ENCODE measurements at regions not wholly inside any gene's neighbourhood (a gene's known extent, or its start where the extent isn't known, plus 50 kb on each side); places are given as distances from the start of the nearest gene placed in this dataset.

DNA sequence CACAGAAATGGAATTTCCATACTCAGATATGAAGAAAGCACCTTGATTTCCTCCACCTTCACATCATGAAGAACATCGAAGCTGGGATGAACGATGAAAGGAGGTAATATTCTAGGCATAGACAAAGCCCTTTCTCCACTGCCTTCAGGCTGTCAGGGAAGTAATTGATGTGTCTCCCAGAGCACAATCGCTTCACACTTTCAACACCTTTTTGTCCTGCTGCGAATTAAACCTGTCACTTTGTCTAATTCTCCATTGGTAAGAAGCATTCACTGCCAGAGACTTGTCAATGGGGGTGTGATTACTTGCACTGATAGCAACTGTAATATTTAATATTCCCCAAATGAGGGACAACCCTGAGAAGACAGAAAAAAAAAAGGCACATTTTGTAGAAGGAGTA is 260.1 kb downstream of the ETS1 start:
- Histone ChIP-seq H4K20me1 (ENCODE audit: insufficient read depth, low read length) (no peaks in the 10 kb centered on the region), H4K91ac (ENCODE audit: insufficient read depth, low read depth, low read length) (no peak overlapping the region), H4K5ac (ENCODE audit: low read depth, low read length) (no peak overlapping the region), H4K8ac (ENCODE audit: low read depth in 2 of 2, low read length in 2 of 2) (no peak overlapping the region), H3K79me1 (ENCODE audit: low read depth in 1 of 2, low read length in 2 of 2) (no peaks in the 10 kb centered on the region), H2AFZ (replicated peaks; ENCODE audit: low read length, poor library complexity) (no peak overlapping the region), H3K27me3 (ENCODE audit: control insufficient read depth, insufficient read depth, low read length) (no peaks in the 10 kb centered on the region), H3K4ac (ENCODE audit: low read depth, low read length) (no peak overlapping the region), H3K36me3 (ENCODE audit: control insufficient read depth, insufficient read depth, low read length) (no peaks in the 10 kb centered on the region), H3K23ac (ENCODE audit: low read depth, low read length) (no peak overlapping the region), H3K4me1 (ENCODE audit: control insufficient read depth, insufficient read depth, low read length) (no peaks in the 10 kb centered on the region), H3K4me2 (ENCODE audit: low read depth, low read length) (no peak overlapping the region), H3K18ac (ENCODE audit: low read depth, low read length) (no peak overlapping the region), H3K9me1 (ENCODE audit: insufficient read depth, low read length) (no peaks in the 10 kb centered on the region), H2BK120ac (ENCODE audit: low read depth, low read length) (no peak overlapping the region), H3K27ac (ENCODE audit: insufficient read depth, low read length) (no peak overlapping the region), H2AK5ac (ENCODE audit: low read depth, low read length) (no peak overlapping the region), H2BK5ac (ENCODE audit: low read depth, low read length, poor library complexity, severe bottlenecking) (no peak overlapping the region), H3K14ac (replicated peaks; ENCODE audit: low read depth, low read length) (no peak overlapping the region), H3K9me3 (ENCODE audit: control insufficient read depth, insufficient read depth, low read length) (no peaks in the 10 kb centered on the region), H2BK20ac (ENCODE audit: low read depth, low read length) (no peak overlapping the region), H2AK9ac (replicated peaks; ENCODE audit: low read depth, low read length, poor library complexity) (no peak overlapping the region), H3K4me3 (ENCODE audit: insufficient read depth, low read depth, low read length) (no peak overlapping the region), H3K9ac (ENCODE audit: low read depth, low read length) (no peak overlapping the region), H2BK15ac (ENCODE audit: low read depth, low read length) (no peak overlapping the region), H3K56ac (ENCODE audit: extremely low read depth, insufficient read depth, low read length) (no peak overlapping the region)
- TF ChIP-seq RAD21 (IDR thresholded peaks at IDR 0.05; ENCODE audit: low read length) (no peak), RFX5 (IDR thresholded peaks at IDR 0.05; ENCODE audit: low read depth, low read length) (no peak), CHD1 (IDR thresholded peaks at IDR 0.05; ENCODE audit: low read depth, low read length) (no peak), RCOR1 (IDR thresholded peaks at IDR 0.05; ENCODE audit: insufficient replicate concordance, low read length) (no peak), MXI1 (IDR thresholded peaks at IDR 0.05; ENCODE audit: borderline replicate concordance, low read depth, low read length) (no peak), NFE2L2 (IDR thresholded peaks at IDR 0.05; ENCODE audit: low read depth, low read length) (no peak), BHLHE40 (IDR thresholded peaks at IDR 0.05; ENCODE audit: low read depth, low read length) (no peak), SMC3 (IDR thresholded peaks at IDR 0.05; ENCODE audit: low read depth, low read length) (no peak), FOS (IDR thresholded peaks at IDR 0.05; ENCODE audit: low read depth, low read length) (no peak), POLR2A (IDR thresholded peaks at IDR 0.05; ENCODE audit: low read depth, low read length) (no peak), MAZ (IDR thresholded peaks at IDR 0.05; ENCODE audit: borderline replicate concordance, low read depth, low read length) (no peak), CEBPB (IDR thresholded peaks at IDR 0.05; ENCODE audit: low read depth, low read length) (no peak), MAFK (IDR thresholded peaks at IDR 0.05; ENCODE audit: low read depth, low read length) (no peak)
- TF ChIP-seq, protein P1, sequence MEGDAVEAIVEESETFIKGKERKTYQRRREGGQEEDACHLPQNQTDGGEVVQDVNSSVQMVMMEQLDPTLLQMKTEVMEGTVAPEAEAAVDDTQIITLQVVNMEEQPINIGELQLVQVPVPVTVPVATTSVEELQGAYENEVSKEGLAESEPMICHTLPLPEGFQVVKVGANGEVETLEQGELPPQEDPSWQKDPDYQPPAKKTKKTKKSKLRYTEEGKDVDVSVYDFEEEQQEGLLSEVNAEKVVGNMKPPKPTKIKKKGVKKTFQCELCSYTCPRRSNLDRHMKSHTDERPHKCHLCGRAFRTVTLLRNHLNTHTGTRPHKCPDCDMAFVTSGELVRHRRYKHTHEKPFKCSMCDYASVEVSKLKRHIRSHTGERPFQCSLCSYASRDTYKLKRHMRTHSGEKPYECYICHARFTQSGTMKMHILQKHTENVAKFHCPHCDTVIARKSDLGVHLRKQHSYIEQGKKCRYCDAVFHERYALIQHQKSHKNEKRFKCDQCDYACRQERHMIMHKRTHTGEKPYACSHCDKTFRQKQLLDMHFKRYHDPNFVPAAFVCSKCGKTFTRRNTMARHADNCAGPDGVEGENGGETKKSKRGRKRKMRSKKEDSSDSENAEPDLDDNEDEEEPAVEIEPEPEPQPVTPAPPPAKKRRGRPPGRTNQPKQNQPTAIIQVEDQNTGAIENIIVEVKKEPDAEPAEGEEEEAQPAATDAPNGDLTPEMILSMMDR (conservative IDR thresholded peaks at IDR 0.05; ENCODE audit: low read depth, low read length), result no peak
- TF ChIP-seq, protein P2, sequence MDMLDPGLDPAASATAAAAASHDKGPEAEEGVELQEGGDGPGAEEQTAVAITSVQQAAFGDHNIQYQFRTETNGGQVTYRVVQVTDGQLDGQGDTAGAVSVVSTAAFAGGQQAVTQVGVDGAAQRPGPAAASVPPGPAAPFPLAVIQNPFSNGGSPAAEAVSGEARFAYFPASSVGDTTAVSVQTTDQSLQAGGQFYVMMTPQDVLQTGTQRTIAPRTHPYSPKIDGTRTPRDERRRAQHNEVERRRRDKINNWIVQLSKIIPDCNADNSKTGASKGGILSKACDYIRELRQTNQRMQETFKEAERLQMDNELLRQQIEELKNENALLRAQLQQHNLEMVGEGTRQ (IDR thresholded peaks at IDR 0.05; ENCODE audit: low read depth, low read length), result no peak
- TF ChIP-seq, protein P3, sequence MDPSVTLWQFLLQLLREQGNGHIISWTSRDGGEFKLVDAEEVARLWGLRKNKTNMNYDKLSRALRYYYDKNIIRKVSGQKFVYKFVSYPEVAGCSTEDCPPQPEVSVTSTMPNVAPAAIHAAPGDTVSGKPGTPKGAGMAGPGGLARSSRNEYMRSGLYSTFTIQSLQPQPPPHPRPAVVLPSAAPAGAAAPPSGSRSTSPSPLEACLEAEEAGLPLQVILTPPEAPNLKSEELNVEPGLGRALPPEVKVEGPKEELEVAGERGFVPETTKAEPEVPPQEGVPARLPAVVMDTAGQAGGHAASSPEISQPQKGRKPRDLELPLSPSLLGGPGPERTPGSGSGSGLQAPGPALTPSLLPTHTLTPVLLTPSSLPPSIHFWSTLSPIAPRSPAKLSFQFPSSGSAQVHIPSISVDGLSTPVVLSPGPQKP (IDR thresholded peaks at IDR 0.05; ENCODE audit: borderline replicate concordance, low read depth, low read length), result no peak
- no TSS peak for BruUV-seq (replicated peaks)
- in situ Hi-C loops (cut with MboI; ENCODE audit: low sequenced_read_pairs) (no loop called here), intact Hi-C loops (cut with micrococcal nuclease) (no loop called here), dilution Hi-C loops (cut with HindIII; ENCODE audit: low sequenced_read_pairs, unreplicated experiment) (no loop called here)
- POLR2A ChIA-PET (ENCODE audit: unreplicated experiment), result interaction anchor here (0.6 kb wide), 1 partner anchor 68 kb away, joined by 3 read pairs; no protein-coding TSS in a partner anchor
- DNase-seq, result no peak
- CTCF ChIA-PET, result interaction anchor here (0.6 kb wide), 1 partner anchor 1964 kb away, joined by 6 read pairs; no protein-coding TSS in a partner anchor
- ATAC-seq (ENCODE audit: low read depth), result no peak
- no CpG with 5 or more reads among the region's 4 CpGs for WGBS, 2 experiments (ENCODE audit: extremely low coverage in 2 of 2, insufficient read length in 1 of 2)
